Mesenteric fat pad (tissue), 1 donor: ENCODE measurements at regions not wholly inside any gene's neighbourhood (a gene's known extent, or its start where the extent isn't known, plus 50 kb on each side); places are given as distances from the start of the nearest gene placed in this dataset.

Experiments used
- DNase-seq: peaks from one replicate; pipeline ENCODE4 v3.0.0-alpha.2; 2020; ENCODE audit warnings: low spot score
- donor health status: DM: yes; HTN: yes; CAD: no.

DNA sequence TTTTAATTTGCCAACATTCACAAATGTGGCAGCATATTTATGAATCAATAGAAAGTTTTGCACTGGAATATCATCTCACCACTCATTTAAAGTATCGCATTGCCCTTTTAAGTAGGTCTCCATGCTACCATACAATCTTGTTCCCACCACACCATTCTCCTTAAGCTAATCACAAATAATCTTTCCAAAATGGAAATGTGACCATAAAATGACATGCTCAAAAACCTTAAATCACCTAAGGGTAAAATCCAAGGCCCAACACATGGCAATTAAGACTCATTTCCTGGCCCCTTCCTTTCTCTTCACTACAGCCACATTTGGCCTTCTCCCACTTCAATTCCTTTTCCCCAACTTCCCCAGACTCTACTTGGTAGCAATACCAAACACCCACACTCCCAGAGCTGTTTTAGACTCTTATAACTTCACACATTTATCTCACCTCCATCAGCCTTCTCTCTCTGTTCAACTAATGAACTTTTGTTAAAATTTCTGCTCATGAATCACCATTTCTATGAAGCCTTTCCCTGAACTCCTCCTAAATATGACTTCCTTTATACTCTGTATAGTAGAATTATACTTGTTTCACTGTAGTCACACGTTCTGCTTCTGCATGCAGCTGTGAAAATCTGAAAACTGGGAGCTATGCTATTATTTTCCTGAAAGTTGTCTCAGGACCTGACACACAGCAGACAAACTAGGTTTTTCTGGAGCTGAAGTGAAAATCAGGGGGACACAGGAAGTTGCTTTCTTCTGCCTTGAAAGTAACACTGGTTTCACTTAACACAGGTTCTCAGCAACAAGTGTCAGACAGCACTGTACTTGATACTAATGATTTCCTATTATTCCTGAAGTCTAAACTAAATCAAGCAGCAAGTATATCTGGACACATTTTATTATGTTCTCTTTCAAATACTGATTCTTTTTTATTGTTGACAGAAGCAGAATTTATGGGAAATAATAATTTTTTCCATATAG, 303.9 kb downstream of the ZEB2 start:
- no peak for DNase-seq

DNA sequence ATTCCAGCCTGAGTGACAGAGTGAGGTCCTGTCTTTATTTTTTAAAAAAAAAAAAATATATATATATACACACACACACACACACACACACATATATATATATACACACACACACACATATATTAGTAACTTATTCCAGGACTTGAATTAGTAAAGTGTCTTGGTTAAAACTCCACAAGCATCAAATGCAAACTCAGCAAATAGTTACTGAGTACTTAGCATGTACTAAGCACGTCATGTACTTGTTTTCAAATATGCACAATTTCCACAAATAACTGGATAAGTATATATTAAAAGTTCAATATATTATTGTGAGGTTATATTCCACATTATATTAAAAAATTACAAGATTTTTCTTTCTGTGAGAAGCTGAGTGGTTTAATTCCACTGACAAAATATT, 304.7 kb downstream of the ZEB2 start:
- no peak for DNase-seq

DNA sequence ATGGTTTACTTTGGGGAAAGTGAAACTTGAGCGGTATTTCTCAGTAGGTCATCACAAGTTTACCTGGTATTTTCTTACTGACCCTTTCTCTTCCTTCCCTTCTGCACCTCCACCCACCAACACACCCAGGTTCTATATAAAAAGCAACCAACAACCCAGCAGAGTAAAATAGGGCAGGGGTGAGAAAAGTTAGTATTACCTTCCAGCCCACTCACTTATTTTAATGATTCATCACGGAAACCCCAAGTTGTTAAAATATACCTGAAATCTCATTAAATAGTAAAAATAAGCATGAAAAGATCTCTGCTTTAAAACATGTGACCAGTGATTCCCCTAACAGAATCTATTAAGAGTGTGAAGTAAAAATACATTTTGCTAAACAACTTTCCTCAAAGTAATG, 306.1 kb downstream of the ZEB2 start:
- DNase-seq: no peak

GRCh38 chr2:144211826-144212225, 308.1 kb downstream of the ZEB2 start:
- DNase-seq: no peak

DNA sequence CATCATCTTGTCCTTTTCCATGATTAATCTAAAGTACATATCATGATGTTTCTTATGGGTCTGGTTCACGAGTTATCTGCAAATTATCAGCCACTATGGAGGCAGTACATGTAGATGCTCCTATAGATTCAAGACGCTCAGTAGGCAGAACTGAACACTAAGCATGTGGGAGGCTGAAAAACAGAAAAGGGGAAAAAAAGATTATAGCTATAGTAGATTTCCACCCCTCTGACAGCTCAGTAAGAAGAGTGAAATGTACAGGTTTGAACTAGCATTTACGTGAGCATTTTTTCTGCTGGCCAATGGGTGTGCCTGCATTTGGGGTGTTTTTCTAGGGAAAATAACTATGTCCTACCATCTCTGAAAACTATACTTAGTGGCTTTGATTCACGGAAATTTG, 308.9 kb downstream of the ZEB2 start:
- DNase-seq: no peak

DNA sequence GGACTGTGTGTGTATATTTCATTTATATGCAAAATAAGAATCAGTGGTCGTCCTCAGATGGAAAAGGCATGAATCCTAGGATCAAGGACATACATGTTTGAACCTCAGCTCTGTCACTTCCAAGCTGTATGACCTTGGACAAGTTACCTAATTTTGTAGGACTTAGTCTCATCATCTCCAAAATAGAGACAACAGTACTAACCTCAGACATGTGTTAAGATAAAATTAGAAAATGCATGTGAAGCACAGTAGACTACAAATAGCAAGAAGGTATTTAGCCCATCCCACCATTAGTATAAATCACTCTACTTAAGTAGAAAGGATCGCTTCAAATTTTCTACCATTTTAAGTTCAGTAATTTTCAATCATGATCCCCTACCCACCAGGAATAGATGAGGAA, 309.8 kb downstream of the ZEB2 start:
- DNase-seq: no peak

DNA sequence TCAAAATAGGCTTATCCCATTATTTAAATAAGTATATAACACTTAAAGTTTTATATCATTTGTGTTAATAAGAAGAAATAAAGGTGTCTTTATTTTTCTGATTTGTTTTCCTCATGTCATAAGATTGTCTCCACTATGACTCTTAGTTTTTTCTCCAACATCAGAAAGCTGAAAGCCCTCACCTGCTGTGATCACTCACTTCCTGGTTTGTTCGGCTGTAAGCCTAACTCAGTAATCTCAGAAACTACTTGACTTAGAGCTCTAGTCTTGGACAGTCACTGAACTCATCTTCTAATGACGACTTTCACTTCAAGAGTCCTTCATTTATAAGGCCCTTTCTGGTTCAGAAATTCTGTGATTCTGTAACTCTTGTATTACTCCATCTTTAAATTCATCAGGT, 311.0 kb downstream of the ZEB2 start:
- DNase-seq: no peak

DNA sequence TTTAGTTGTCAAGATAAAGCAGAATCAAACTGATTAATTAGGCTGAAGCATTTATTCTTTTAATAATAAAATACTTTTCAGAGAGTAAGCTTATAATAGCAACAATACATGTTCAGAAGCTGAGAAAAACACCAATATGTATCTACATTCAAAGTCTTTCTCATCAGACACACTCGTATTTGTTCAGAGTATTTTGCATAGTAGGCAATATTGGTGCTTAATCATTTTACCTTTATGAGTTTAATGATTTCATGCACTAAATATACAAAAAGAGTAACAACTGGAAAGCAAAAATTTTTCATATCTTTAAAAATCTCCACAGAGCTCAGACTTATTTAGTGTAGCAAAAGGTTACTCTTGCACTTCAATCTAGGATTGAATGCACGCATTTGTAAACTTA, 313.9 kb downstream of the ZEB2 start:
- no peak for DNase-seq

DNA sequence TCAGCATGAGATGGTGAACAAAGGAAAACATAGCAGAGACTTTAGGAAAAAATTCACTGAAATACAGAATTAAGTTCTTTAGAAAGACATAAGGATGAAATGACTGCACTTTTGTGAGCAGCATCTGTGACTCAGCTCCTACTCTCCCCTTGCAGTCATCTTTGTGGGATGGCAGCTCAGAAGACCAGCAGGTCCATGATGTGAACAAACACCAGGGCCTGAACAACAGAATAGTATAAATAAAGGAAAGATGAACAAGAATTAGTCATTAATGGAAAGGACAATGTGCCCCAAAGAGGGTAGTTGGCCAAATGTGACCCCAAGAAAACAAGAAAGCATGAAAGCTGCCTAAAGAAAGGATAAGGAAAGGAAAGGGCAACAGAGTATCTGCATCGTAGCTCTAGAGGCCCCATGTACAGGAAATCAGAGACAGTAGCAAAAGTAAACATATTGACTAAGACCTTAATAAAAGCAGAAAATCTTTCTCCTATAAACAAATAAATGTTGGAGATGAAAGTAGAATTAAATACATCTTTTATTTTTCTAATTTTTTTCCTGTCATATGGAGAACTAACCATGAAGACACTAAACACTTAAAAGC, 318.0 kb downstream of the ZEB2 start:
- no peak for DNase-seq

DNA sequence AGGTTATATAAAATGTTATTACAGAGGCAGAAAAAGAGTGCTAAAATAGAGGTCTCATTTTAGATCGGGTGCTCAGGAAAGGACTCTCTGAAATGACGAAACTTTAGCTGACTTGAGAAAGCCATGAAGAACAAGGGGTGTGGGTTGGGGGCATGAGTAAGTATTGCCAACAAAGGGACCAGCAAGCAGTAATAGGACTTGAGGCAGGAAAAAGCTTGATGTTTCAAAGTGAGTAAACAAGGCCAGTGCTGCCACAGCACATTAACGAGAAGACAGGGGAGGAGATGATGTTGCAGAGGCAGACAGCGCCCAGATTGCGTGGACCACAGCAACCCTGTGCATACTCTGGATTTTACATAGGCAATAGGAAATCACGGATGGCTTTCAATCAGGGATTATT, 318.8 kb downstream of the ZEB2 start:
- no peak for DNase-seq

GRCh38 chr2:144198116-144198515, 321.8 kb downstream of the ZEB2 start:
- DNase-seq: no peak

GRCh38 chr2:144194326-144195071, 325.4 kb downstream of the ZEB2 start:
- DNase-seq: no peak

- no peak for DNase-seq
Observed at GRCh38 chr2:144190908-144191605, 328.9 kb downstream of the ZEB2 start.

DNA sequence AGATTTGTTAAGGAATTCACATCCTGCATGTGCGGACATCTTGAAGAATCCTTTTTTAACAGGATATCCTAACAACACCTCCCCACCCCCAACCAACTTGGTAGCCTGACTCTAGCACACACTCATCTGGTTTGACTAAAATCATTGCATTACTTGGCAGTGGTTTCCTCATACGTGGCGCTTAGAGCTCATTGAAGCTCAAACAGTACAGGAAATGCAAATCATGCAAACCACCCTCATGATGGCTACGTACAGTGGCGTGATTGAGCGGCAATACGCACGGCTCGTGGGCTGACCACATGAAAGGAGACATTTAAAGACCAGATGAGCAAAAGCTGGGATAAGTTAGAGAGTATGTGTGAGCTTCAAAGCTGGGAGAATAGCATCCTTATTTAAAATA, 336.2 kb downstream of the ZEB2 start:
- DNase-seq: no peak

DNA sequence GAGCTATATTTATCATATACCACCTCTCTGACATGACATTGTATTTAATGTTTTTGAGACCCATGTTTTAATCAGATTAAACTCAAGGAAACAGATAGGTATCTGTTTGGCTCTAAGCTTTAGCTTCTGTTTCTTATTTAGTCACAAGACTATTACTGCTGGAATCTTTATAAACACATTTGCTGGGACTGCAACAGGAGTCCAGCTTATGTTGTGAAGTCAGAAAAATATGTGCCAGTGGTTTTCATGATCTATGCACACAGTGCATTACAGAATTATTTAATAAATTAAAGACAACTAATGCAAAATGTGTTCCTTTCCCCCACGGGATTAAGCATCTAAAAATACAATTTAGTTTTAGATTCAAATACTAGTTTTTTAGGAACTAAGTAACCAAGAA, 338.9 kb downstream of the ZEB2 start:
- no peak for DNase-seq

DNA sequence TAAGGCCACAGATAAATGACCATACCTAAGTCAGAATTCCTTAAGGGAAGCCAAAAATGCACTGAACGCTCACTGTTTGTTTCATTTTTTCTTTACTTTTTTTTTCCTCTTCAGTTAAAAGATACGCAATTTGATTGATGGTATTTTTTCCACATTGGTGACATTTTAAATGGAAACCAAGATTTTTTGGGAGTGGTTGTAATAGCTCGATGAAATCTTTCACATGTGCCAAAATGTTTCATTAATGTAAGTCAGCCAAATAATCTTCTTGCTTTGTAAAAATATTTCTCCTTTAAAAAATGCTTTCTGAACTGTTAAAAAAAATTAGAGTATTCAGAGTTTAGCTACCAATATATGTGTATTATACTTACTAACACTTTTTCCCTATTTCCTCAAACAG, 339.8 kb downstream of the ZEB2 start:
- DNase-seq: no peak

GRCh38 chr2:144170179-144170578, 349.7 kb downstream of the ZEB2 start:
- no peak for DNase-seq

DNA sequence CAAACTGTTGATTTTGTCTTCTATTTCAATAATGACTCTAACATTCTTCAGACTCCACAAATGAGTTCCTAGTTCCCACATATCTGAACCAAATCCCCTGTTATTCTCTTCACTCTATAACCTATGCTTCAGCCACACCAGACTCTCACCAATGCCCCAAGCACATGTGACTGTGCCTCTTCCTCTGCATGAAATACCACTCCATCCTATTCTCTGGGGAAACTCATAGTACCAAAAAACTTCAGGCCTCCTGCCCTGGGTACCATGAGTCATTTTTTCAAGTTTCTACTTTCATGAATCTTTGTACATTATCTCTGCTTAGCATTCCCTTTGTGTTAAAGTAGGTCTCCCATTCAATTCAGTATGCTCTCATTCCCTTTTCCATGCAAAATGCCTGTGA, 353.2 kb downstream of the ZEB2 start:
- DNase-seq: no peak

DNA sequence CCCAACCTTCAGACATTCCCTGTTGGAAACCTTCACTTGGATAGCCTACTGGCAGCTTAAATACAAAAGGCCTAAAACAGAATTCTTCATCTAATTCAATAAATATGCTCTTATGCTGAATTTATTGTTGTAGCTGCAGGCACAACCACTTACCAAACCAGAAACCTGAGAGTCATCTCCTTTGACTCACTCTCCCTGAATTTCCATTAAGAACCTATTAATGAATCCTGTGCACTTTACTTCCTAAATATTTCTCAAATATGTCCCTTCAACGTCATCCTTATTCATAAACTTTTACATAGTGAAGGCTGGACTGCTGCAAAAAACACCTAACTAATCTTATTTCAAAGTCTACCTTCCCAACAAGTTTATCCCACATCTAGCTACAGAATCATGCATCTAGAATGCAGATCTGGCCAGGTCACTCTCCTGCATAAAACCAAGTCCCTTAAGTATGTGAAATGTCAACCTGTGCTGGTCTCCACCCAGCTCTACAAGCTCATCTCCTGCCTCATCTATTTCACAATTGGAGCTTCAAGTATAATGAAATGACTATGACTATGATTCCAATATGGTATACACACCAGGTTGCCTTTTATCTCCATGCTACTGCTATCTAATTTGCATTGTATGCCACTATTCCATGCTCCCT, 354.2 kb downstream of the ZEB2 start:
- no peak for DNase-seq

- no peak for DNase-seq
Observed at GRCh38 chr2:144163592-144163991, 356.3 kb downstream of the ZEB2 start.

DNA sequence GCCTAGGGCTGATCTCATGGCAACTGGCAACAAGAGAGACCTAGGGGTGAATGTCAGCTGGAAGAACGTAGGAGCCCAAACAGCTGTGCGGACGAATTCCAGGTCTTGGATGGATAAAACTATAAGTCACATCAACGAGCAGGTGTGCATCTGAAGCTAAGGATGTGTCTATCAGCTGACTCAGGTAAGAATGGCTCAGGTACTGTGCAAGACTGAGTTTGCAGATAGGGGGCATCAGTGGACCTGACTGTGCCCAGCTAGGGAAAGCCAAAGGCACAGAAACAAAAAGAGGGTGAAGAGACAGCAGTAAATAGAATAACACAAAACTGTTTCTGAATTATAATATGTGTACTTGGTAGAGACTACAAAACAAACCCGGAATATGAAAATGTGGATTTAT, 357.3 kb downstream of the ZEB2 start:
- DNase-seq: no peak
